Right lobe of liver (tissue), 6 donors: ENCODE measurements at regions not wholly inside any gene's neighbourhood (a gene's known extent, or its start where the extent isn't known, plus 50 kb on each side); places are given as distances from the start of the nearest gene placed in this dataset.

Source experiments
- ATAC-seq, 4 donors: fragments of 200-7000 bp; cut with Tn5 transposase; one replicate each; pipeline ENCODE4 v1.9.1; 2020; ENCODE audit warnings: mild to moderate bottlenecking in 4 of 4, moderate library complexity in 4 of 4
- DNase-seq, 3 donors: peaks; one replicate each; pipeline ENCODE4 v3.0.0-alpha.2; 2020
- H3K27ac ChIP-seq, 3 donors: fragments of 200-600 bp; one replicate each; pipeline ENCODE4 v1.8.0; 2022
- H3K27me3 ChIP-seq, 2 donors: fragments of 200-600 bp; one replicate each; pipeline ENCODE4 v1.8.0; 2022
- H3K36me3 ChIP-seq, 4 donors: fragments of 200-600 bp; sonication (generic) in 1 of 4; one replicate each; pipeline versions ENCODE4 v1.5.1 to v1.8.0; 2017 to 2022; ENCODE audit warnings: control low read depth in 1 of 4
- H3K4me1 ChIP-seq, 4 donors: fragments of 200-600 bp; sonication (generic) in 1 of 4; one replicate each; pipeline versions ENCODE4 v1.5.1 to v1.8.0; 2017 to 2022; ENCODE audit warnings: control low read depth in 1 of 4
- H3K4me3 ChIP-seq, 3 donors: fragments of 200-600 bp; one replicate each; pipeline ENCODE4 v1.8.0; 2022
- H3K9me3 ChIP-seq, 4 donors: fragments of 200-600 bp; sonication (generic) in 1 of 4; one replicate each; pipeline versions ENCODE4 v1.5.1 to v1.8.0; 2017 to 2022; ENCODE audit warnings: control low read depth in 1 of 4
- POLR2A ChIP-seq: fragments of 450-650 bp; IDR thresholded peaks from one replicate; pipeline ENCODE4 v1.6.1; 2017; ENCODE audit warnings: antibody characterized with exemption, mild to moderate bottlenecking
- WGBS: methylation state at CpG from one replicate; pipeline ENCODE4 v1.1.6; 2018; ENCODE audit warnings: low coverage, low lambda C conversion rate; ENCODE audit not compliant: insufficient coverage; ENCODE audit errors: missing lambda C conversion rate; 5-methylcytosine and 5-hydroxymethylcytosine counted together
- intact Hi-C, 2 donors: fragments of 100-400 bp; cut with DNase I; formaldehyde crosslinking; loops; one replicate each; pipeline versions ENCODE4 v1.11.2 to v1.14.1; 2022
- TF ChIP-seq, protein P1 (sequence below), 4 donors: fragments of 200-600 bp in 3 of 4; fragments of 450-650 bp in 1 of 4; IDR thresholded peaks; one replicate each; pipeline versions ENCODE4 v1.5.1 to v1.8.0; 2016 to 2022; ENCODE audit warnings: antibody characterized with exemption in 4 of 4, mild to moderate bottlenecking in 2 of 4
- donor health status: DM: no; HTN: yes; CAD: no.
- donor health status: DM: no; HTN: no; CAD: no.
- donor health status: DM: no; HTN: no; CAD: no.
- donor health status: DM: no; HTN: yes; CAD: no.
- donor health status: DM: no; HTN: yes; CAD: no.

DNA sequence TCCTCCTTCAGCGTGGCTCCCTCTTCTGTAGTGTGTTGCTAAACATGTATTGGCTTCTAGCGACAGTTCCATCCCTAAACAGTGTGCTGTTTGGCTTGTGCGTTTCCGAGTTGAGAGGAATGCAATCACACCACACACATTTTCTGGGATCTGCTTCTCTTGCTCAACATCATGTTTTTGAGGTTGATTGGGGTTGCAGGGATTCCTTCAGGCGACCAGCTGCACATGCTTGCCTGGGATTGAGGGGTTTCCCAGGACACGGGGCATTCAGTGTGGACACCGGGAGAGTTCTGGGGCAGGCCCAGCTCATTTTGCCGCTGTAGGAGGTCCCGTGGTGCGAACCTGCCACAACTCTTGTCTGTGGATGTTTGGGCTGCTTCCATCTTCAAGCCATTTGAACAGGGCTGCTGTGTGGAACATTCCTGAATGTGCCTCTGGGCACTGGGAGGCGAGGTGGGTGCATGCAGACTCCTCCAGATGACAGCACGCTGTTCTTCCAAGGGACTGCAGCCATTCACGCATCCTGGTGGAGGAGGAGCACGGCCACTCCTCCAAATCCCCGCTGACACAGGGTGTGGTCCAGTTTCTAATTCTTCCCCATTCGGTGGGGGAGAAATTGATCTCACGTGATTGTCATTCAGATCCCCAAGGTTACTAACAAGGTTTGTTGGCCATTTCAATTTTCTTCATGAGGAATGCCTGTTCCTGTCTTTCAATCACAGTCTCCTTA, 82.8 kb downstream of the PLXNA1 start:
- no peaks in the 10 kb centered on the region for H3K4me1 ChIP-seq
- H3K9me3 ChIP-seq: no peaks in the 10 kb centered on the region
- DNase-seq: peak in 1 of 3 donors; percentile 23
- H3K36me3 ChIP-seq: no peaks in the 10 kb centered on the region
- 60% methylated on average over 8 of the region's 17 CpGs for WGBS
- TF ChIP-seq, protein P1, sequence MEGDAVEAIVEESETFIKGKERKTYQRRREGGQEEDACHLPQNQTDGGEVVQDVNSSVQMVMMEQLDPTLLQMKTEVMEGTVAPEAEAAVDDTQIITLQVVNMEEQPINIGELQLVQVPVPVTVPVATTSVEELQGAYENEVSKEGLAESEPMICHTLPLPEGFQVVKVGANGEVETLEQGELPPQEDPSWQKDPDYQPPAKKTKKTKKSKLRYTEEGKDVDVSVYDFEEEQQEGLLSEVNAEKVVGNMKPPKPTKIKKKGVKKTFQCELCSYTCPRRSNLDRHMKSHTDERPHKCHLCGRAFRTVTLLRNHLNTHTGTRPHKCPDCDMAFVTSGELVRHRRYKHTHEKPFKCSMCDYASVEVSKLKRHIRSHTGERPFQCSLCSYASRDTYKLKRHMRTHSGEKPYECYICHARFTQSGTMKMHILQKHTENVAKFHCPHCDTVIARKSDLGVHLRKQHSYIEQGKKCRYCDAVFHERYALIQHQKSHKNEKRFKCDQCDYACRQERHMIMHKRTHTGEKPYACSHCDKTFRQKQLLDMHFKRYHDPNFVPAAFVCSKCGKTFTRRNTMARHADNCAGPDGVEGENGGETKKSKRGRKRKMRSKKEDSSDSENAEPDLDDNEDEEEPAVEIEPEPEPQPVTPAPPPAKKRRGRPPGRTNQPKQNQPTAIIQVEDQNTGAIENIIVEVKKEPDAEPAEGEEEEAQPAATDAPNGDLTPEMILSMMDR (IDR thresholded peaks at IDR 0.05): no peak
- TF ChIP-seq POLR2A: no peak
- intact Hi-C loops: no loop called here
- no peaks in the 10 kb centered on the region for H3K27me3 ChIP-seq
- H3K27ac ChIP-seq: no peak overlapping the region
- ATAC-seq: no peak
- H3K4me3 ChIP-seq: no peak overlapping the region

DNA sequence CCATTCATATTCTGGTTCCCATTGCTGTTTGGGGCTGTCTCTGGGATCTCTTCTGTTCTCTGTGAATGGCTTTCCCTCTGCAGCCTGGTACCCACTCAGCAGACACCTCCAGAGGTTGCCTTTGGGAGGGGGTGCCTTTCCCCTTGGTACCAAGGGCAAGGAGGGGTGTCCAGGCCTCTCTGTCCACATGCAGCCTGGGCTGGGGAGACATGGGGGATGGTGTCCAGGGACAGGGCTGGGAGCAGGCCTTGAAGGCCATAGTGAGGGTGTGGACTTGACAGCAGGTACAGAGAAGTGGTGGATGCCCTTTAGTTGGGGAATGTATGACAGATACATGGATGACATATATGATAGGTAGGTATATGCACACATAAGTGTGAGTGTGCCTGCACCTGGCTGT, 83.7 kb downstream of the PLXNA1 start:
- H3K27me3 ChIP-seq: no peaks in the 10 kb centered on the region
- no peak overlapping the region for H3K4me3 ChIP-seq
- DNase-seq: no peak
- no peak for ATAC-seq
- no peaks in the 10 kb centered on the region for H3K36me3 ChIP-seq
- H3K9me3 ChIP-seq: no peaks in the 10 kb centered on the region
- intact Hi-C loops: no loop called here
- H3K27ac ChIP-seq: no peak overlapping the region
- no peaks in the 10 kb centered on the region for H3K4me1 ChIP-seq
- no peak for TF ChIP-seq POLR2A
- TF ChIP-seq, protein P1 (IDR thresholded peaks at IDR 0.05): no peak

DNA sequence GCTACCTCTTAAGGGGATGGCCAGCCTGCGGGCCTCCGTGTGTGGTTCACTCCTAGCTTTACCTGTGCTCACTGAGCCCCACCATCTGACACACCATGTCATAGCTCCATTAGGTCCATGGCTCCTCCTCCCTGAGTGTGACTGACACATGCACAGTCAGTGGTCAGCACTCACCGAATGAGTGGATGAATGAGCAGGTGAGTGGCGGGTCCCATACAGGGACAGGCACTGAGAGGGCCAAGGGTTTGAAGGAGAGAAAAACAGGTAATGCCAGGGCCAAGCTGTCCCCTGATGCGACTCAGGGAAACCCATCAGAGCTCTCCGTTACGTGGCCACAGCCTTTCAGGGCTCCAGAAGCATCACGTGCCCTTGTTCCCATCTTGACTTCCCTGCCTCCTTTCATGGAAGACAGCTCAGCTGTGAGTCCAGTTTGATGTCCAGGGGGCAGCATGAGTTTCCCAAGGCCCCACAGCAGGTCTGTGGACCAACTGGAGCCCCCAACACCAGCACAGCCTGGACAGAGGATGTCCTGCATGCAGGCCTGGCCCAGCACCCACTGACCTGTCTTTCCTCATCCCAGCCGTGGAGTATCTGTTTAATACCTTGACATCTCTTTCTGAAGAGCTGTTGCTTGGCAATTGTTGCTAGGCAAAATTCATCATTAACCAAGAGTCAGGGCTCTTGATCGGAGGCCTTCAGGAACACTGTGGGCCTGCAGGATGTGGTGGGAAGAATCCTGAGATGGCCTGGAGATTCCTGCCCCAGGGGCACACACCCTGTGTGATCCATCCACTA, 84.4 kb downstream of the PLXNA1 start:
- no peaks in the 10 kb centered on the region for H3K9me3 ChIP-seq
- no peak for TF ChIP-seq POLR2A
- TF ChIP-seq, protein P1 (IDR thresholded peaks at IDR 0.05): no peak
- no peaks in the 10 kb centered on the region for H3K4me1 ChIP-seq
- ATAC-seq (no peak), DNase-seq (peak in 1 of 3 donors; percentile 25)
- H3K4me3 ChIP-seq: no peak overlapping the region
- H3K36me3 ChIP-seq: no peaks in the 10 kb centered on the region
- no peak overlapping the region for H3K27ac ChIP-seq
- intact Hi-C loops: no loop called here
- no peaks in the 10 kb centered on the region for H3K27me3 ChIP-seq
- WGBS: 92% methylated on average over 5 of the region's 10 CpGs

DNA sequence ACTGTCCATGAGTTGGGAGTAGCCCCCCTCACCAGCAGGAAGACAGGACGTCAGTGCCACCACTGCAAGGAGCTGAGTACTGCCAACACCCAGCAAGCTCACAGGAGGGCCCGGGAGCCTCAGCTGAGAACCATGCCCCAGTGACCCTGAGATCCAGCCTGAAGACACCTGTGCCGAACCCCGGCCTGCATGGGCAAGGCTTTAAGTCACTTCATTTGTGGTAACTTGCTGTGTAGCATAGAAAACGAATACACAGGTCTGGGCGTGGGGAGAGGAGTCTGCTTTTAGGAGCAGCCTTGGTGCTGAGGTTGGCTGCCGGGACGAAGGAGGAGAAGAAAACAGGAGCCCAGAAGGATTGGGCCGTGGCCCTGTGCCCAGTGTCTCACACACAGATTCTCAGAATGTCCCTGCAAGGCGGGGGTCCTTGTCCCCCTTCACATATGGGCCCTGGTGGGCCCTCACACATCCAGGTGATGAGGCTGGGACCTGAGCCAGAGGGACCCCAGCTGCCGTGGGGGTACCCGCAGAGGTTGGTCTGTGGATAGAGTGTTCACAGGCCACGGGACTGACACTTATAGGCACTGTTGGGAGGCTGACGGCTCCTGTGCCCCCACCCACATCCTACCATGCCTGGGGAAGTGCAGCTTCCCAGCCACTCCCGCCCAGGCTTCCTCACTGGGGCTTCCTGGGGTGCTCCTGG, 85.3 kb downstream of the PLXNA1 start:
- Histone ChIP-seq H3K27me3 (no peaks in the 10 kb centered on the region), H3K27ac (no peak overlapping the region), H3K4me3 (no peak overlapping the region), H3K9me3 (no peaks in the 10 kb centered on the region), H3K4me1 (no peaks in the 10 kb centered on the region), H3K36me3 (no peaks in the 10 kb centered on the region)
- DNase-seq (peak in 2 of 3 donors; percentile 39 to 43), ATAC-seq (no peak)
- 40% methylated on average over 2 of the region's 15 CpGs for WGBS
- TF ChIP-seq, protein P1 (IDR thresholded peaks at IDR 0.05): no peak
- no peak for TF ChIP-seq POLR2A
- intact Hi-C loops: no loop called here
